GM18909 (cell line): ENCODE measurements at regions not wholly inside any gene's neighbourhood (a gene's known extent, or its start where the extent isn't known, plus 50 kb on each side); places are given as distances from the start of the nearest gene placed in this dataset.

Source experiments
- ATAC-seq: cut with Tn5 transposase; IDR thresholded peaks from one replicate; pipeline ENCODE4 v1.9.1; 2021; ENCODE audit warnings: mild to moderate bottlenecking; ENCODE audit not compliant: unreplicated experiment, poor library complexity

DNA sequence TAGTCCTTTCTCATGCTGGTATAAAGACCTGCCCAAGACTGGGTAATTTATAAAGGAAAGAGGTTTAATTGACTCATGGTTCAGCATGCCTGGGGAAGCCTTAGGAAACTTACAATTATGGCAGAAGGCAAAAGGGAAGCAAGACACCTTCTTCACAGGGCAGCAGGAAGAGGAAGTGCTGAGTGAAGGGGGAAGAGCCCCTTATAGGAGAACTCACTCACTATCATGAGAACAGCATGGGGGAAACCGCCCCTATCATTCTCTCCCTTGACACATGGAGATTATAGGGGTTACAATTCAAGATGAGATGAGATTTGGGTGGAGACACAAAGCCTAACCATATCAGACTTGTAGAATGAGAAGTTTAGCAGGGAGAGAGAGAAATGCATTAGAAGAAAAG lies 373.3 kb upstream of the DIAPH2 start:
- no peak for ATAC-seq

- ATAC-seq, result no peak
These were observed 369.7 kb upstream of the DIAPH2 start for GRCh38 chrX:96314985-96315384.

DNA sequence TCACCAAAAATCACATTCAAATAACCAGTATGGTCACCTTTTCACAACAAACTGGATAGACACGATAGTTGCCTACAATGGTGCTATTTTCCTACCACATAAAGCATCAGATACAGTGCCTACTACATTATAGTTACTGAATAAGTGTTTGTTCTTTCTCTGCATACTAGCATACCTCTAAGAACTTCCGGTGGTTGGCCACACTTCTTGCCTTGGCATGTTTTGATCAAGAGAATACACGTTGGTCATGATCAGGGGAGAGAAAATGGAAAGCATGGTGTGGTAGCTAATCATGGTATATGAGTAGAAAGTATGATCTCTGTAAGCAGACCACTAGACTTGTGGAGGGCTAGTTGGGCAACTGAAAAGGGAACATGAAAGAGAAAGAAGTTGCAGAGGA lies 322.8 kb upstream of the DIAPH2 start:
- ATAC-seq, result no peak

DNA sequence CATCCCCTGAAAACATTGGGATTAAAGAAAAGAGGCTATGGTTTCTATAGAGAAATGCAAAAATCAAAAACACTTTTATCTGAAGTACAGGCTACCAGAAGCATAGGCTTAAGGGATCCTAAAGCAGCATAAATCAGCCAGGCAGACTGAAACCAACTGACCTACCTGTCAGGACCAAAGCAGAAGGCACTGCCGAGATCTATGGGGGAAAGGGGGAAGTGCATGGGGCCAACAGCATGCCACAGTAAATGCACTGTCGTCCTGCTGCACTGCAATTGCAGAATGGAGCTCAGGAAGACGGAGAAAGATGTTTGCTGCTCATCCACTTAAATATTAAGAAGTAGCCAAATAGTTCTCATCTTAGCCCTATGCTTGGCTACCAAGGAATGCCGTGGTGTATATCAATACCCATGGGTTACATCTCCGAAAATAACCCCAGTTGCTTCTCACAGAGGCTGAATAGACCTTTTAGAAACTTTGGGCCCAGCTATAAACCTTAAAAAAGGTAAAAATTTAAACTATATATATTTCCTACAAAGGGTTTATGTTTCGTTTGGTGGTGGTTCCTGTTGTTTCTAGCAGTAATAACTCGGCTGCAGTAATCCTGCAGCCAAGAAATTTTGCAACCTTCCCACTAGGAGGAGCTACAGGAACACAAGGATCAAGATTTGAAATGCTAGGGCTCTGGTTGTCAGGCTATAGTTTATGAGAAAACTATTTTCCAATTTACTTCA lies 312.2 kb upstream of the DIAPH2 start:
- ATAC-seq, result peak; percentile 68

GRCh38 chrX:96373047-96373355 lies 311.6 kb upstream of the DIAPH2 start:
- peak; percentile 18 for ATAC-seq

GRCh38 chrX:96376266-96376665 lies 308.4 kb upstream of the DIAPH2 start:
- ATAC-seq, result no peak

DNA sequence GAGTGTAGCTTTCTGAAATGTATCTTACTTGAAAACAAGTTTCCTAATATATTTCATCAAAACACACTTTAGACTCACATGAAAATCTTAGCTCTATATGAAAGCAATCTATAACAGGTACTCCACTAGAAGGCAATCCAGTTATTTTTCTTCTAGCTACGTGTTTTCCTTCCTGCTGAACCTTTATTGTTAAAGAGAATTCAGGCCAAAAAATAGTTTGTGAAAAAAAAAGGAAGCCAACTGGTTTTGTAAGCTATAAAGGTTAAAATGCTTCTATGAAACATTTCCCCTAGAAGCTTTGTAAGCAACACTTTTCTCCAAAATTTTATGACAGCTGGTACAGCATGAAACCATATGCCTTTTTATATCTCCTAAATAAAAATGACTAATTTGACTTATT lies 304.7 kb upstream of the DIAPH2 start:
- ATAC-seq, result no peak

- no peak for ATAC-seq
These were observed 302.6 kb upstream of the DIAPH2 start for GRCh38 chrX:96382018-96382417.

GRCh38 chrX:96383428-96383827 lies 301.2 kb upstream of the DIAPH2 start:
- no peak for ATAC-seq

DNA sequence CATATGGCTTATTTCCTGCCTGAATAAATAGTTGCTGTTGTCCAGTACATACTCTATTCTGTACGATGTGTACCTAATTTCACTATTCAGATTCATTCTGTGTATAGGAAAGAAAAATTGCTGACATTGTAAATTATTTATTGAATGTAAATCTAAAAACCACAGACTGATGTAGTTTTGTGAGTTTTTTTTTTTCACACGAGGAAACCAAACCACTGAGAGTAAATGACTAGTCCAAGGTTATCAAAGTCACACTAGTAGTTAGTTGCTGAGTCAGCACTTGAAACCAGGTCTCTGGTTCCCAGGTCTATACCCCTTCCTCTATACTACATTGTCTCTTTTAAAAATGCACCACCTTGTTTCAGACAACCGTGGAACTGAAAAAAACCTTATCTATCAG lies 298.3 kb upstream of the DIAPH2 start:
- no peak for ATAC-seq

DNA sequence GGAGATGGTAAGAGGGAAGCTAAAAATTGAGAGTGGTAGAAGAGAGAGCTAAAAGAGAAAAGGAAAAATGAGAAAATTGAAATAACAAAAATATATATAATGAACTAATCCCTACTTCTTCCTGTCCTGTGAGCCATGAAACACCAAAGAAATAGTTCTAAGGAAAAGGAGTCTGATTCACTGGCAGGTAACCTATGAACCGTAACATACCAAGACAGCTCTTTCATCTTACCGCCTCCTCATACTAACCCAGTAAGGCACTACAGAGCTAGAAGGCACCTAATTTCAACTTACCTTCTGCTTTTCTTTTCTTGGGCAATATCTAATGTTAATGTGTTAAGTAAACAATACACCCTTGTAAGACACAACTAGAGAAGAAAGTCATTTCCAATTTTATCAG lies 297.7 kb upstream of the DIAPH2 start:
- ATAC-seq, result no peak

DNA sequence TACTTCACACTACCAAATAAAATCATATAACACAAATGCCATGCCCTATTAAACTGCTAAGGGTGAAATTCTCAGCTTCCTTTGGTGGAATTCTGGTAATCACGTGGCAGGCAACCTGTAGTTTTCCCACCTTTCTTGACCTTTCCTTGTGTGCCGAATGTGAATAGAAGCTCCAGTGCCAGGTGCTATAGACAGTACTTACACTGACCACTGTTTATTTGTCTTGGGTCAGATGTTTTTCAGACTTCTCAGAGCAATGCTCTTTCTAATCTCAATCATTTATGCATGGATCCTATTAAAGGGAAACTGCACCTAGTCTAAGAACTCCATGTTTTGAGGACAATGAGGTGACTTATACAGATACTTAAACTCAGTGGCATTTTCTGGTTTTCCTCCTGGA lies 296.8 kb upstream of the DIAPH2 start:
- no peak for ATAC-seq

DNA sequence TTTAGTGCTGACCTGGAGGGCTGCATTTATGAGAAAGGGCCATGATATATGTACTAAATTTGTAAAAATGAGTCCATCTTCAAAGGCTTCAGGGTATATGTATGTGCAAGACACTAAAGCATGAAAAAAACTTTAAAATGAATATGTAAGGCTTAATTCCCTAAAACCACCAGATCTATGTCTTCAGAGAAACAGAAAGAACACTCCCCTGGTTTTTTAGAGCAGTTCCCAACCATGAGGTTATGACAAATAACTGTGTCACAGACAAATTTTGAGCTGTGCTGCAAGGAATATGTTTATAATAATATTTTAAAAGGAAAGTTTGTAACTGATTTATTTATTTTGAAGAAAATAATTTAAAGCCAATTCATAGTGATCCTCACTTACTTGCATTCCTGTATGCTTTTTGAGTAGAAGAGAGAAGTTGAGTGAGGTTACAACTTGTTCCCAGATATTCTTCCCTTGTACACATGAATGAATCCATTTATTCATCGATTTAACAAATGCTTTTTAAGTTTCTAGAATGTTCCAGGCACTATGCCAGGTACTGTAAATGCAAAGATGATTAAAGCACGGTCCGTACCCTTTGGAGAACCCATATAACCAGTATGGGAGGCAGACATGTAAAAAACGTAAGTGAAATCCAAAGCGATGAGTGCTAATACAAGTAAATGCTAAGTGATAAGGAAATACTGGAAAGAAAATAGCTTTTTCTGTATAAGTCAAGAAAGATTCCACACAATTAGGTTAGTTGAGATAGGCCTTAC lies 295.2 kb upstream of the DIAPH2 start:
- no peak for ATAC-seq

GRCh38 chrX:96394598-96394997 lies 290.0 kb upstream of the DIAPH2 start:
- ATAC-seq, result no peak

GRCh38 chrX:96403446-96403845 lies 281.2 kb upstream of the DIAPH2 start:
- no peak for ATAC-seq

DNA sequence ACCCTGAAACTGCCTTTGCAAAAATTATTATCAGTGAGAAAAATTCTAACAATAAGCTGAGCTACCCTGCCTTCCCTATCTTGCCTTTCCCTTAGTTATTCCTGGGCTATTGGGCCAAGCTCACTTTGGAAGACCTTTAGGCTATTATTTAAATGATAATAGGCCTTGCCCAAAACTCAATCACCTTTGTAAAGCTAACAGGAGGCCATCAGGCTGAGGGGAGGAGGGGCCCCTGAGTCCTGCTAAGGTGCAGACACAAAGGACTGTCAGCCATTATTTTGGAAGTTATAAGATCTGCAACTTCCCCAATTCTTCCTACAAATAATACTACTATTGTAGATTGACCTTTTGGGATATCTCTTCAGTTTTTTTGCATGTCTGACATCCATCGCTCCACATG lies 278.8 kb upstream of the DIAPH2 start:
- ATAC-seq, result no peak

DNA sequence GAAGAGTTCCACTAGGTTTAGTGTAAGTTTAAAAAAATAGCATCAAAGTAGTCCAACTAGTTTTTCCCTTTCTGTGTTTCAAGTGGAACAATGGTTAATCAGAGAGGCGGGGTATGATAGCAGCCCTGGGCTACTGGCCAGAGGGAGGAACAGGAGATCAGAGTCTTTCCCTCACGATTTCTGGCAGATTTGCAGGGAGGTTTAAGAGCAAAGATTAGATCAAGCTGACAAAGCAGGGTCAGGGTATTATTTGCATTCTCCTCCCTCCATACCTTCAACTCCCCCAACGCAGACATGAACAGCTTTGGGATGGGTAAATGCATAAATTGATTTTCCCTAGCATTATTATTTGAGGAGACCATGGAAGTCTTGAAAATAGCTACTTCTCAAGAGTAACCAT lies 277.6 kb upstream of the DIAPH2 start:
- ATAC-seq, result no peak

GRCh38 chrX:96407501-96407900 lies 277.1 kb upstream of the DIAPH2 start:
- no peak for ATAC-seq

DNA sequence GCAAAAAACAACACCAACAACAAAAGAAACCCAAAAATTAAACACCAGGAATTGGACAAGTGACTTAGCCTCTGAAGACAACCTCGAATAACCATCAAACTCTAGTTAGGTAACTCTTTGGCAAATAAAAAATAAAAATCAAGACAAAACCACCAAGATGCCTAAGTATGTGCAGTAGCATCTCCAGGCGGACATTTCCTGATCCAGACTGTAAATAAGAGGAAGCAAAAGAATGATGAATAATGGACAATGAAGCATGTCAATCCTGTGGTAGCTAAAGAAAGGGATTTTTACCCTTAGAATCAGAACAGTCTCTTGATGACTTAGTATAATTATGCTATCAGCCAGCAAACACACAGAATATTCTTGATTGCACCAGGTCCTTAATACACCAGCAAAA lies 276.7 kb upstream of the DIAPH2 start:
- ATAC-seq, result no peak

GRCh38 chrX:96410927-96411326 lies 273.7 kb upstream of the DIAPH2 start:
- ATAC-seq, result no peak

- no peak for ATAC-seq
These were observed 266.9 kb upstream of the DIAPH2 start for GRCh38 chrX:96417695-96418094.

GRCh38 chrX:96424007-96424406 lies 260.6 kb upstream of the DIAPH2 start:
- no peak for ATAC-seq
